Panc1 (cell line): ENCODE measurements at regions not wholly inside any gene's neighbourhood (a gene's known extent, or its start where the extent isn't known, plus 50 kb on each side); places are given as distances from the start of the nearest gene placed in this dataset.
A peak's percentile ranks its signal among the peaks of the same experiment; 100 is the strongest.

ENCODE experiments used
- ATAC-seq: fragments of 200-7000 bp; cut with Tn5 transposase; 2 replicates; pipeline ENCODE4 v1.9.1; 2020; ENCODE audit warnings: mild to moderate bottlenecking, moderate library complexity
- BruUV-seq: library from RNA; stranded (reverse); fragments of 400-500 nt; replicated peaks from 2 replicates; lab custom pipeline; 2021; lab: Mats Ljungman, UMichigan
- CTCF ChIA-PET: fragments of 300-600 bp; sonication (Branson Sonifier 250); formaldehyde crosslinking; loops from one replicate; lab custom pipeline; 2022; ENCODE audit warnings: antibody characterized with exemption; lab: Charles Lee
- POLR2A ChIA-PET: fragments of 300-600 bp; sonication (Branson Sonifier 250); formaldehyde crosslinking; loops from one replicate; lab custom pipeline; 2022; ENCODE audit warnings: antibody characterized with exemption; lab: Charles Lee
- DNase-seq: peaks from one replicate; pipeline ENCODE4 v3.0.0-alpha.2; 2010; ENCODE audit warnings: low read depth, low spot score
- H3K27ac ChIP-seq: 2 replicates; pipeline ENCODE4 v1.5.1; 2011; ENCODE audit warnings: mild to moderate bottlenecking, low read length, inconsistent platforms
- H3K27me3 ChIP-seq: fragments of 200-500 bp; sonication (Bioruptor generic); 2 replicates; pipeline ENCODE4 v1.6.0; 2014; ENCODE audit warnings: low read length, inconsistent platforms; ENCODE audit not compliant: control insufficient read depth, insufficient read depth
- H3K36me3 ChIP-seq: fragments of 200-500 bp; sonication (Bioruptor generic); 2 replicates; pipeline ENCODE4 v1.5.1; 2014; ENCODE audit warnings: inconsistent platforms, mild to moderate bottlenecking, low read length, moderate library complexity; ENCODE audit not compliant: control insufficient read depth, insufficient read depth
- H3K4me1 ChIP-seq: 2 replicates; pipeline ENCODE4 v1.5.1; 2011; ENCODE audit warnings: inconsistent platforms, mild to moderate bottlenecking, low read length, moderate library complexity; ENCODE audit not compliant: control insufficient read depth, insufficient read depth
- H3K4me3 ChIP-seq, 2 experiments: 2 replicates each; pipeline ENCODE4 v1.5.1; 2011 to 2012; ENCODE audit warnings: low read depth in 2 of 2, low read length in 2 of 2, mild to moderate bottlenecking in 2 of 2, inconsistent platforms in 1 of 2, moderate library complexity in 1 of 2
- H3K9me3 ChIP-seq: fragments of 200-500 bp; sonication (Bioruptor generic); 2 replicates; pipeline ENCODE4 v1.5.1; 2014; ENCODE audit warnings: low read depth, mild to moderate bottlenecking, inconsistent platforms, low read length, moderate library complexity; ENCODE audit not compliant: control insufficient read depth, insufficient read depth
- POLR2AphosphoS5 ChIP-seq: IDR thresholded peaks from 2 replicates; pipeline ENCODE4 v1.6.1; 2012; ENCODE audit warnings: mild to moderate bottlenecking, low read depth, low read length, moderate library complexity
- SIN3A ChIP-seq: IDR thresholded peaks from 2 replicates; pipeline ENCODE4 v1.6.1; 2012; ENCODE audit warnings: low read depth, mild to moderate bottlenecking, low read length, moderate library complexity, borderline replicate concordance; ENCODE audit not compliant: insufficient read depth
- TCF7L2 ChIP-seq: IDR thresholded peaks from 2 replicates; pipeline ENCODE4 v1.6.1; 2011; ENCODE audit warnings: mild to moderate bottlenecking, low read depth, low read length, inconsistent platforms
- in situ Hi-C: cut with HindIII; loops from 2 replicates; pipeline ENCODE4 v1.10.0; 2016; ENCODE audit warnings: low sequenced_read_pairs, low pct_unique_long_range_greater_than_20kb
- intact Hi-C: fragments of 100-400 bp; cut with micrococcal nuclease; formaldehyde crosslinking; loops from one replicate; pipeline ENCODE4 v1.10.0; 2022; ENCODE audit not compliant: unreplicated experiment
- TF ChIP-seq, protein P1 (sequence below): fragments of 450-650 bp; IDR thresholded peaks from 2 replicates; pipeline ENCODE4 v1.5.1; 2017; ENCODE audit warnings: mild to moderate bottlenecking
- TF ChIP-seq, protein P2 (sequence below), 2 experiments: IDR thresholded peaks; 2 replicates each; pipeline ENCODE4 v1.6.1; 2011 to 2012; ENCODE audit warnings: low read depth in 2 of 2, control low read depth in 1 of 2, low read length in 1 of 2, mild to moderate bottlenecking in 1 of 2, moderate library complexity in 1 of 2; ENCODE audit not compliant: insufficient read depth in 1 of 2

DNA sequence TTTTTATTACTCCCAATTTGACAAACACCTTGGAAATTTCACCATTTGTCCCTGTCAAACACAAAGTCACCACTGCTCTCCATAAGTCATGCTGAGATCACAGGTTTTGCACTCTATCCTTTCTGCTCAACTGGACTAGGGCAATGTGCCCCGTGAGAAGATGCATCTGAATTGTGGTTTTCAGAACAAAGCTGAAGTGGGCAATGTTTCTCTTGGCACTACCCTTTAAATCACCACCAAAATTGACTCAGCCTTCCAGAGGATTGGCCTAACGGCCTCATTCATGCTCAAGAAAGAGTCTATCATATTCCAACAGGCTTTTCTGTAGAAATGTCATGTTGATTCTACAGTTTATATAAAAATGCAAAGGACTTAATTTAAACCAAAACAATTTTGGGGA, 81.0 kb upstream of the TRIO start:
- ATAC-seq (no peak), DNase-seq (no peak)
- Histone ChIP-seq H3K9me3 (peaks cover 5% of the 10 kb centered on the region; the same call in 1 of the 2 replicates), H3K4me1 (peaks cover 4% of the 10 kb centered on the region), H3K36me3 (no peaks in the 10 kb centered on the region), H3K27ac (peak overlapping the region; percentile 39), H3K4me3 (no peak overlapping the region), H3K27me3 (no peaks in the 10 kb centered on the region)
- intact Hi-C loops, result no loop called here
- CTCF ChIA-PET, result no interaction called here
- in situ Hi-C loops, result no loop called here
- BruUV-seq, result no TSS peak
- TF ChIP-seq, protein P1, sequence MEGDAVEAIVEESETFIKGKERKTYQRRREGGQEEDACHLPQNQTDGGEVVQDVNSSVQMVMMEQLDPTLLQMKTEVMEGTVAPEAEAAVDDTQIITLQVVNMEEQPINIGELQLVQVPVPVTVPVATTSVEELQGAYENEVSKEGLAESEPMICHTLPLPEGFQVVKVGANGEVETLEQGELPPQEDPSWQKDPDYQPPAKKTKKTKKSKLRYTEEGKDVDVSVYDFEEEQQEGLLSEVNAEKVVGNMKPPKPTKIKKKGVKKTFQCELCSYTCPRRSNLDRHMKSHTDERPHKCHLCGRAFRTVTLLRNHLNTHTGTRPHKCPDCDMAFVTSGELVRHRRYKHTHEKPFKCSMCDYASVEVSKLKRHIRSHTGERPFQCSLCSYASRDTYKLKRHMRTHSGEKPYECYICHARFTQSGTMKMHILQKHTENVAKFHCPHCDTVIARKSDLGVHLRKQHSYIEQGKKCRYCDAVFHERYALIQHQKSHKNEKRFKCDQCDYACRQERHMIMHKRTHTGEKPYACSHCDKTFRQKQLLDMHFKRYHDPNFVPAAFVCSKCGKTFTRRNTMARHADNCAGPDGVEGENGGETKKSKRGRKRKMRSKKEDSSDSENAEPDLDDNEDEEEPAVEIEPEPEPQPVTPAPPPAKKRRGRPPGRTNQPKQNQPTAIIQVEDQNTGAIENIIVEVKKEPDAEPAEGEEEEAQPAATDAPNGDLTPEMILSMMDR, result no peak
- TF ChIP-seq, protein P2, sequence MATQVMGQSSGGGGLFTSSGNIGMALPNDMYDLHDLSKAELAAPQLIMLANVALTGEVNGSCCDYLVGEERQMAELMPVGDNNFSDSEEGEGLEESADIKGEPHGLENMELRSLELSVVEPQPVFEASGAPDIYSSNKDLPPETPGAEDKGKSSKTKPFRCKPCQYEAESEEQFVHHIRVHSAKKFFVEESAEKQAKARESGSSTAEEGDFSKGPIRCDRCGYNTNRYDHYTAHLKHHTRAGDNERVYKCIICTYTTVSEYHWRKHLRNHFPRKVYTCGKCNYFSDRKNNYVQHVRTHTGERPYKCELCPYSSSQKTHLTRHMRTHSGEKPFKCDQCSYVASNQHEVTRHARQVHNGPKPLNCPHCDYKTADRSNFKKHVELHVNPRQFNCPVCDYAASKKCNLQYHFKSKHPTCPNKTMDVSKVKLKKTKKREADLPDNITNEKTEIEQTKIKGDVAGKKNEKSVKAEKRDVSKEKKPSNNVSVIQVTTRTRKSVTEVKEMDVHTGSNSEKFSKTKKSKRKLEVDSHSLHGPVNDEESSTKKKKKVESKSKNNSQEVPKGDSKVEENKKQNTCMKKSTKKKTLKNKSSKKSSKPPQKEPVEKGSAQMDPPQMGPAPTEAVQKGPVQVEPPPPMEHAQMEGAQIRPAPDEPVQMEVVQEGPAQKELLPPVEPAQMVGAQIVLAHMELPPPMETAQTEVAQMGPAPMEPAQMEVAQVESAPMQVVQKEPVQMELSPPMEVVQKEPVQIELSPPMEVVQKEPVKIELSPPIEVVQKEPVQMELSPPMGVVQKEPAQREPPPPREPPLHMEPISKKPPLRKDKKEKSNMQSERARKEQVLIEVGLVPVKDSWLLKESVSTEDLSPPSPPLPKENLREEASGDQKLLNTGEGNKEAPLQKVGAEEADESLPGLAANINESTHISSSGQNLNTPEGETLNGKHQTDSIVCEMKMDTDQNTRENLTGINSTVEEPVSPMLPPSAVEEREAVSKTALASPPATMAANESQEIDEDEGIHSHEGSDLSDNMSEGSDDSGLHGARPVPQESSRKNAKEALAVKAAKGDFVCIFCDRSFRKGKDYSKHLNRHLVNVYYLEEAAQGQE (IDR thresholded peaks at IDR 0.05; ENCODE audit: insufficient read depth in 1 of 2, low read depth in 2 of 2, low read length in 1 of 2), result no peak
- TF ChIP-seq POLR2AphosphoS5, result no peak
- POLR2A ChIA-PET, result no interaction called here

DNA sequence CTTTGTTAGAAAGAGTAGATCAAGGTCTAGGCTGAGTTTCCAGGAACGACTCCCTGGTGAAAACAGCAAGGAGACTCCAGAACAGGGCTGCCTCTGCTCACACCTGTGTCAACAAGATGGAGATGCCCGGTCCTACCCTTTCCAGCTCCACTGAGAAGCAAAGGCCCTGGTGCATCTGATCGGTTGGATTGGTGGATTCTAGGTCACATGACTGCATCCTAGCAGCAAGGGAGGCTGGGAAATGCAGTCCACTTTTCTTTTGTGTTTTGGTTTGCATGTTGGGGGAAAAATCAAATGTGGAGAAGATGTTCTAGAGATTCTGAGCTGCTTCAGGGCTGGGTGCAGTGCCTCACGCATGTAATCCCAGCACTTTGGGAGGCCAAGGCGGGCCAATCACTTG, 82.0 kb upstream of the TRIO start:
- no peak for DNase-seq
- no peak for ATAC-seq
- no peak overlapping the region; the same call in 1 of the 2 replicates for H3K27ac ChIP-seq
- no peak overlapping the region for H3K4me3 ChIP-seq
- H3K27me3 ChIP-seq, result no peaks in the 10 kb centered on the region
- CTCF ChIA-PET, result no interaction called here
- H3K4me1 ChIP-seq, result peaks cover 4% of the 10 kb centered on the region
- POLR2A ChIA-PET, result no interaction called here
- peaks cover 5% of the 10 kb centered on the region; the same call in 1 of the 2 replicates for H3K9me3 ChIP-seq
- in situ Hi-C loops, result no loop called here
- TF ChIP-seq TCF7L2, result no peak
- H3K36me3 ChIP-seq, result no peaks in the 10 kb centered on the region
- intact Hi-C loops, result no loop called here
- BruUV-seq, result no TSS peak

DNA sequence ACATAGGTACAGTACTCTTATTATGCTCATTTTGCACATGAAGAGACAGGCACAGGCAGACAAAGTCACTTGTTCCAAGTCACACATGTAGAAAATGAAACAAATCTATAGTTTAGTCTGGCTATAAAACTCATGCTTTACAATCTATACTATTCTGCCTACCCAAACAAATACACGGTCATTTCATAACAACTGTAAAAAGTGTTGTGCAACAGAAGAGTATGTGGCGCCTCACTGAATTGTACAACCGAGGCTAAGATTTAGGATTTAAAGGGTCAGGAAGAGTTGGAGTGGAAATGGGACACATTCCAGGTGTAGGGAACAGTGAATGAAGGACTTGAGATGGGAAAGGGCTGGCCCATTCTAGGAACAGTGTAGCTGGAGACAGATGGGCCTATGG, 82.9 kb upstream of the TRIO start:
- H3K27ac ChIP-seq, result peak overlapping the region; percentile 52
- ATAC-seq, result no peak
- peaks cover 5% of the 10 kb centered on the region; the same call in 1 of the 2 replicates for H3K9me3 ChIP-seq
- CTCF ChIA-PET, result no interaction called here
- BruUV-seq, result no TSS peak
- no peaks in the 10 kb centered on the region for H3K36me3 ChIP-seq
- intact Hi-C loops, result no loop called here
- no peak overlapping the region for H3K4me3 ChIP-seq
- in situ Hi-C loops, result no loop called here
- TF ChIP-seq, protein P1, result no peak
- TF ChIP-seq SIN3A (no peak), TCF7L2 (no peak), POLR2AphosphoS5 (no peak)
- TF ChIP-seq, protein P2 (IDR thresholded peaks at IDR 0.05; ENCODE audit: insufficient read depth in 1 of 2, low read depth in 2 of 2, low read length in 1 of 2), result no peak
- H3K4me1 ChIP-seq, result peaks cover 2% of the 10 kb centered on the region
- POLR2A ChIA-PET, result interaction anchor here (0.6 kb wide), 1 partner anchor 49 kb away, joined by 4 read pairs; no protein-coding TSS in a partner anchor
- no peaks in the 10 kb centered on the region for H3K27me3 ChIP-seq
- DNase-seq, result no peak
